ENCODE measurements at regions not wholly inside any gene's neighbourhood (a gene's known extent, or its start where the extent isn't known, plus 50 kb on each side); places are given as distances from the start of the nearest gene placed in this dataset.

- DNase-seq: no peak
Observed at GRCh38 chr13:56861476-56861875, 279.2 kb upstream of the PRR20A start.

- no peak for DNase-seq
Observed at GRCh38 chr13:56864451-56864850, 276.3 kb upstream of the PRR20A start.

- DNase-seq: no peak
Observed at GRCh38 chr13:56865416-56865815, 275.3 kb upstream of the PRR20A start.

GRCh38 chr13:56869671-56870070, 271.0 kb upstream of the PRR20A start:
- DNase-seq: no peak

GRCh38 chr13:56886398-56886797, 254.3 kb upstream of the PRR20A start:
- DNase-seq: no peak

- DNase-seq: no peak
Observed at GRCh38 chr13:56888455-56888854, 252.3 kb upstream of the PRR20A start.

GRCh38 chr13:56893843-56894242, 246.9 kb upstream of the PRR20A start:
- DNase-seq: no peak

- no peak for DNase-seq
Observed at GRCh38 chr13:56900549-56901279, 240.0 kb upstream of the PRR20A start.

- no peak for DNase-seq
Observed at GRCh38 chr13:56902276-56902675, 238.4 kb upstream of the PRR20A start.

GRCh38 chr13:56903710-56904282, 236.9 kb upstream of the PRR20A start:
- no peak for DNase-seq

- no peak for DNase-seq
Observed at GRCh38 chr13:56906909-56907308, 233.8 kb upstream of the PRR20A start.

GRCh38 chr13:56907766-56908165, 233.0 kb upstream of the PRR20A start:
- no peak for DNase-seq

- DNase-seq: no peak
Observed at GRCh38 chr13:56909896-56910600, 230.7 kb upstream of the PRR20A start.

GRCh38 chr13:56917966-56918365, 222.8 kb upstream of the PRR20A start:
- no peak for DNase-seq

- DNase-seq: no peak
Observed at GRCh38 chr13:56923626-56924140, 217.0 kb upstream of the PRR20A start.

GRCh38 chr13:56924401-56924800, 216.3 kb upstream of the PRR20A start:
- no peak for DNase-seq

GRCh38 chr13:56932104-56932503, 208.6 kb upstream of the PRR20A start:
- no peak for DNase-seq

GRCh38 chr13:56953965-56954364, 186.8 kb upstream of the PRR20A start:
- DNase-seq: no peak

- DNase-seq: no peak
Observed at GRCh38 chr13:56975647-56976046, 165.1 kb upstream of the PRR20A start.

GRCh38 chr13:56980856-56981255, 159.9 kb upstream of the PRR20A start:
- DNase-seq: no peak

GRCh38 chr13:56986121-56986520, 154.6 kb upstream of the PRR20A start:
- no peak for DNase-seq

- no peak for DNase-seq
Observed at GRCh38 chr13:56988543-56988942, 152.2 kb upstream of the PRR20A start.

- DNase-seq: no peak
Observed at GRCh38 chr13:57003682-57004081, 137.0 kb upstream of the PRR20A start.

GRCh38 chr13:57017357-57017756, 123.4 kb upstream of the PRR20A start:
- DNase-seq: no peak

Measured in DMS79 (cell line).